HG03025 (cell line): ENCODE measurements at regions not wholly inside any gene's neighbourhood (a gene's known extent, or its start where the extent isn't known, plus 50 kb on each side); places are given as distances from the start of the nearest gene placed in this dataset.
"Not testable (repeated sequence)": the region's sequence is repeated elsewhere in the genome, so short reads cannot be mapped to it uniquely, and the experiment has no call there.

Source experiments
- ATAC-seq: cut with Tn5 transposase; IDR thresholded peaks from one replicate; pipeline ENCODE4 v1.9.1; 2021; ENCODE audit warnings: mild to moderate bottlenecking, moderate library complexity; ENCODE audit not compliant: unreplicated experiment, low FRiP score

DNA sequence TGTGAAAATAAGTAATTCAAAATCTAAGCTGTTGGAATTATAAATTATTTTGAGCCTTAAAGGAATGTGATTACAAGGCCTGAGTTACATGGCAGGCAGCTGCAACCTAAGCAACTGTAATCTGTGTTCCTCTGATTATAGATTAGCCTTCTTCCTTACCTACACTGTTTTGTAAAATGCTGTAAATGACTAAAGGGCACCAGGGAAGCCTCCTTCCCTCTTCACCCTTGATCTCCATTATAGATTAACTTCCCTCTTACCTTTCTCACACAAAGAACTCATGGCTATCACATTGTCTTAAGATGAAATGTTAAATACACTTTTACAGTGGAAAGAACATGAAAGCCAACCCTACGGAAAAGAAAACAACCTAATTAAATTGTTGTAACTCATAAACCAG, 423.7 kb upstream of the KLF12 start:
- no peak for ATAC-seq

DNA sequence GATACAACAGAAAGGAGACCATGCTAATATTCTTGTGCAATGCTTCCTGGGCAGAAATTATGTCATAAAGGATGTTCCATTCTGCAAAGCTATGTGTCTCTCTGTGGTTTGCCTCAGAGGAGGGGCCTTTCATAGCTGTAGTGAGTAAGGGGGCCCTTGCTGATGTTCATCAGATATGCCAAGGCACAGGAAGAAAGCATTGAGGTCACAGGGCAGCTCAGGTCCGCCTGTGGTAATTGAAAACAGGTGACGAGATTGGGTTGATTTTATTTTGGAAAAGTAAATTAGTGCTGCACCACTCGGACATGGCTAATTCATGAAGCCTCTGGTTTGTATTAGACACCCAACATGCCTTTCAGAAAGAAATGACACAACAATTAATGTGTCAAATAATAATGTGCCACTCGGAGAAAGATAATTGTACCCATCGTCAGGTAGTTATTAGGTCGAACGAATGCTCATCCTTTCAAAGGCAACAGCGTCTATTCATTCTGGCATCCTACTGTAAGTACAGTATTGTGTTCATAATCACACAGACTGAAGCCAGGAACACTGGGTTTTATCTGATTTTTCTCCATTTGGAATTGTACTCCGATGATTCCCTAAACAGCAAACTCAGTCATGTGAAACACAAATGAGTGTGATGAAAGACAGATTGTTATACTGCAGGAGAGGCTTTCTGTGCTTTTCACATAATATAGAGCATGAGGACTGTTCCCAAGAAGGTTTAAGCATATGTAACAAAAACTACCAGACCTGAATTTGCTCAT, 421.6 kb upstream of the KLF12 start:
- no peak for ATAC-seq

DNA sequence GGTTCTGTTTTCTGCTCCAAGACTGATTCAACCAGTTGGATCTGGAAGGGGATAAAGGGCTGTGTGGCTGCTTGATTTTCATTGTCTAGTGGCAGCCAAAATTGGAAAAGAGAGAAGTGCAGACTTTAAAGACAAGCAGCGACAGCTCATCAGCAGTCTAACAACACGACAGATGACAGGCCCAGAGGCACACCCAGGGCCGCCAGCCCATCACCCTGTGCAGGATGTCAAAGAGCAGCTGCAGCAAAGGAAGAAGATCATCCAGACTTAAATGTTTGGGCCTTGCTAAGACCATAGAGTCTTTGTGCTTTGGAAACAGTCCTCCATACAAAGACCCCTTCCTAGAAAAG, 421.0 kb upstream of the KLF12 start:
- ATAC-seq, result no peak

DNA sequence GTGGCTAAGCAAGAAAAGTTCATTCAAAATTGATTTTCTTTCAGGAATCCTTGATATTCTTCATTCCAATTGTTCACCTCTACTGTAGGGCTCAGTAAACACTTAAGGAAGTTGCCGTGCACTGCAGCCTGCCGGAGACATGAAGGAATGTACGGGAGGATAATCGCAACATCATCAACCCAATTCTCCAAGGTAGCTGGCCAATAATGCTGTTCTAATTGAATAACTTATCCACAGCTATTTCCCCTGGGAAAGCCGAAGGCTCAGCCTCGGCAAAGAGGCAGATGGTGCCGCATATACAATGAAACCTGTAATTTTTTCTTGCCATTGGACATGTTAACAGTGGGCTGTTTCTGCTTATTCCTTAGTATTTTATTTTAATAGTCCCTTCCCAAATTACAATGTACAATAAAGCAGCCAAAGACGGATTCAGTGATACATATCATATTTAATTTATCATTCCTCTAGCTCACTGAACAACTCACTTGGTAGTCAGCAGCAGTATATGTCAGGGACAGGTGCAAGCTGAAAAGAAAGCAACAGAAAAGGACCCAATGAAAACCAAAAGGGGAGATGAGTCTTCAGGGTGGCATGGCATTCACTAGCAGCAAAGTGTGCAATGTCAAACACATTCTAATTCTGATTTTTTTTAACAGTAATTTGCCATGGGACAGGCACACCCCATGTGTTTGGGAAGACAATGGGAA, 420.5 kb upstream of the KLF12 start:
- ATAC-seq, result no peak

DNA sequence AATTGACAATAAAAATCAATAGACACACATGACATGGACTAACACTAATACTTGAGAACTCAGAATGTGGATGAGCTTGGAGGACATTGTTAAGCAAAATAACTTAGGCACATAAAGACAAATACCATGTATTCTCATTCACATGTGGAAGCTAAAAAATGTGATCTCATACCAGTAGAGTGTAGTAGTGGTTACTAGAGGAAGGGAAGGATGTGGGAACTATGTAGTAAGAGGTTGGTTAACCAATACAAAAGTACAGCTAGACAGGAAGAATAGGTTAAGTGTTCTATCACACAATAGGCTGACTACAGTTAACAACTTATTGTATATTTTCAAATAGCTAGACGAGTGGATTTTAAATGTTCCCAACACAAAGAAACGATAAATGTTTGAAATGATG, 415.8 kb upstream of the KLF12 start:
- ATAC-seq, result no peak

DNA sequence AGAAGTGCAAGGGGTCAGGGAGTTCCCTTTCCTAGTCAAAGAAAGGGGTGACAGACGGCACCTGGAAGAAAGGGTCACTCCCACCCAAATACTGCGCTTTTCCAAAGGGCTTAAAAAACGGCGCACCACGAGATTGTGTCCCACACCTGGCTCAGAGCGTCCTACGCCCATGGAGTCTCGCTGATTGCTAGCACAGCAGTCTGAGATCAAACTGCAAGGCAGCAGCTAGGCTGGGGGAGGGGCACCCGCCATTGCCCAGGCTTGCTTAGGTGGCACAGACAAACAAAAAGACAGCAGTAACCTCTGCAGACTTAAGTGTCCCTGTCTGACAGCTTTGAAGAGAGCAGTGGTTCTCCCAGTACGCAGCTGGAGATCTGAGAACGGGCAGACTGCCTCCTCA, 402.4 kb upstream of the KLF12 start:
- not testable (repeated sequence) for ATAC-seq

DNA sequence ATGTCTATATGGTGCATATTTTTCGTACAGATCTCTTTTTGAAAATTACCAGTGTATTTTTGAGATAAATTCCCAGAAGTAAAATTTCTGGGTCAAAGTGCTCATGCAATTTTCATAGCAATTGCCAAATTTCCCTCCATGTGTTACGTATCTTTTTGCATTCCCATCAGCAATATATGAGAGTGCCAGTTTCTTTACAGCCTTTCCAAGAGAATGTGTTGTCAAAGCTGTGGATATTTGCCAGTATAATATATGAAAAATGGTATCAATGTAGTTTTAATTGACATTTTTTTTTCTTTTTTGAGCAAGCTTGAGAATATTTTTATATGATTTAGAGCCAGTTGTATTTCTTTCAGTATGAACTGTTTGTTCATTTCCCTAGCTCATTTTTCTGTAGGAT, 399.0 kb upstream of the KLF12 start:
- ATAC-seq, result no peak

DNA sequence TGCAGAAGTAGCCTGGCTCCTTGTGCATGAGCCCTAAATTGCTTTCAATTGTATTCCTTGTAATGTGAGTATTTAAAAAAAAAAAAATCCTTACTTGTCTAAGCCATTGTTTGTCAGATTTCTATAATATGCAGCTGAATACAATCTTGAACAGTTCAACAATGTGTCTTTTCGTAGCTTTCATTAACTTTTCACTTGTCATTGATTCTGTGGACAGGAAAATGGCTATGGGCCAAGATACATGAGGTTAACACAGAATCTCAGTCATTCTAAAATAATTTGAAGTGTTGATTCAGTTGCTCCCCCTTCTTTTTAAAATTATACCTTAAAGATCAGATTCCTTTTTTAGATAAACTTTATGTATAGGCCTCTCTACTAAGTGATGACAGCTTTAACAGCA, 395.8 kb upstream of the KLF12 start:
- ATAC-seq, result no peak

DNA sequence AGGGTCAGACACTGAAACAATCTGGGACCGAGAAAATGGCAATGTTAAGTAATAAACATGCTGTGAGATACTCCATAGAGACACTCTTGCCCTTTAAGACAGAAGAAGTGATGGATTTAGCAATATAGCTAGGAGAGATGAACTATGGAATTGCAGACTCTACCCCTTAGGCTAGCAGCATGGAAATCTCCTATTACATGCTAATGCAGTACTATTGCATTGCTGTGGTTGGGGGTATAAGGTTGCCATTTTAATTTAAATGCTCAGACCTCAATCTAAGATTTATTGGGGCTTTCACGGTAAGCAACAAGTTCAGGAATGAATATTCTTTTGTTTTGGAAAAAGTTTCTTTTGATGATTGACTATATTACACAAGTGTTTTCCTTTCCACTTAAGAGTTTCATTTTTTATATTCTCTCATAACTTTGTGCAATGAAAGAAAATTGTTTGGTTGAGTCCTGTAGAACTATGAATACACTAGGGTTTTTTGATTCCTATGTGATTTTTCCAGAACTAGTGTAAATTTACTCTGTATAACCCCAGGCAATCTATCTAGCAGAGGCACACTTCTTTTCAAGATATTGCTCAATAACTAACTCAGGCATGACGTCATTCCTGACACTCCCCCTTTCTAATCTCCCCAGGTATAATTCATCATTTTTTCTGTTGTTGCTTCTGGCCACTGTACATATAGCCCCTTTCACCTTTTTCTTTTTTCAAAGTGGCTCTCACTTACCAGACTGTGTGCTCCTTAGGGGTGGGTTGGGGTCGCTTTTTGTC, 394.7 kb upstream of the KLF12 start:
- no peak for ATAC-seq

DNA sequence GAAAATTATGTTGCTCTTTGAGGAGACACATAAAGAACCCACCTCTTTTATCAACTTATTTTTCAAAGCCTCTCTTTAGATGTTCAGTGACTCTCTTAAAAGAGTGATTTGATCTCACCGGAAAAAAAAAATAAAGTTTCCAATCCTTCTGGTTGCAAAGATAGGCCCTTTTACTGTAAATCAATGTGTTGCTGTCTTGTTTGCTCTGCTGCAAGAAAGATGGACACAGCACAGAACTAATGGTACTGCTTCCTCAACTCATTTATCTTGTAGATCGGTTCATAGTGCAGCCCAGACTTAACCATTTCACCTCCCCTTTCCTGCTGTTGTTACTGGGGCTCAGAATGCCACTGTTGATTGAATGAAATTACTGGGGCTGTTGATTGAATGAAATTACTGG, 388.9 kb upstream of the KLF12 start:
- no peak for ATAC-seq

DNA sequence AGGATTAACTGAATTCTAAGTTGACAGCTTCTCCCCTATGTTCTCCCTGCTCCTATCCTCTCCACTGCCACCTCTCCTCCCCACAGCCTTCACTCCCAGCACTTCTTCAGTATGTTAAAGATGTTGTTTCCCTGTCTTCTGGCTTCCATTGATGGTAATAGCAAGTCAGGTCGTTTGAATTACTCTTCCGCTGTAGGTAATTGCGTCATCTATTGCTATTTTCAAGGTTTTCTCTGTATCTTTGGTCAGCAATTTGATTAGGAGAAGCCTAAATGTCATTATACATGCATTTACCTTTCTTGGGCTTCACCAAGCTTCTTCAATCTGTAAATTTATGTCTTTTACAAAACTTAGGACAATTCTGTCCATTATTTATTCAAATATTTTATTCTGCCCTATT, 377.3 kb upstream of the KLF12 start:
- ATAC-seq, result no peak

DNA sequence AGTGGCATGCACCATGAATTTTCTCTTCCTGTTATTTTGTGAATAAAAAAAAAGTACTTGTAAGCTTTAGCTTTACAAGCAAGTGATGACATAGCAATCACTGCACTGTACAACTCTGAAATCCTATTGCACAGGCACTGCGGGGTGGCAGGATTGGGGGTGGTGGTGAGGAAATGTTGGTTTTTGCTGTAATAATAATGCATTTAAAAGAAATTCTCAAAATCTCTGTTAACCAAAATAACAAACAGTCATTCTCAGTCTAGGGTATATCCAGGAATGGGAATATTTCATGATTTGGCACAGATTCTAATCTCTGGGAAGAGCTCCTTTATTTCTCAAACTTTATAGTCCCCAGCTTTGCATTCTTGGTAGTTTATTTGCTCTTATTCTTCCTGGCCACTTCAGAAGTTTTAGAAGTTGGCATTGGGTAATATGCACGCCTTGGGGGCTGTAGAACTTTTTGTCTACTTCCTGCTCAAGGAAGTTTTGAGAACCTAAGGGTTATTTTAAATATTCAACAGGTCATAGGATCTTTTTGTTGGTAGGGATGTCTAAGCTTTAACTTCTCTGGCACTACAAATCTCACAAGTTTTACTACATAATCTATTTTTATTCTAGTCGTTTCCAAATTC, 353.0 kb upstream of the KLF12 start:
- ATAC-seq, result no peak

DNA sequence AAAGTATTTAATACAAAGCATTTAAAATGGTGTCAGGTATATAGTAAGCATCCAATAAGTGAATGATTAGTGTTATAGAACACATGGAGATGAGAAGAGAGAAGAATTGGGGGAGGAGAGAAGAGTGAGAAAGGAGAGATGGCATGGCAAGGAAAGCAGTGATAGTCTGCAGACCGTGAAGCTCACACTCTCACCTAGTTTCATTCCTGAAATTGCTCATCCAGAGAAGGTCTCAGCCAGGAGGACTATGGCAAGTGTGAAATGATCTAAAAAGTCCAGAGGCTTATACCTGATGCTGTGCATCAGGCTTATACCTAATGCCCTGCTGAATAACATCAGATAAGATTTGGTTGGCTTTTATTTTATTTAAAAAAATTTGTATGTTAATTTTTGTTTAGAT, 351.6 kb upstream of the KLF12 start:
- ATAC-seq, result no peak

DNA sequence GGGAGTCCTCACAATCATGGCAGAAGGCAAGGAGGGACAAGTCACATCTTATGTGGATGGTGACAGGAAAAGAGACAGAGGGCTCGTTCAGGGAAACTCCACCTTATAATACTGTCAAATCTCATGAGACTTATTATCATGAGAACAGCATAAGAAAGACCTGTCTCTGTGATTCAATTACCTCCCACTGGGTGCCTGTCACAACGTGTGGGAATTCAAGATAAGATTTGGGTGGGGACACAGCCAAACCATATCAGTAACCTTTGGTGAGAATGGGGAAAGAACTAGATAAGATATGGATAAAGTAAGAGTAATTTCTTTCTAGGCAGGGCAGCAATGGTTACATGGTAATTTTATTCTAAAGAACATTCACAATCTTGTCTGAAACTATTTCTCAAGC, 344.9 kb upstream of the KLF12 start:
- no peak for ATAC-seq

DNA sequence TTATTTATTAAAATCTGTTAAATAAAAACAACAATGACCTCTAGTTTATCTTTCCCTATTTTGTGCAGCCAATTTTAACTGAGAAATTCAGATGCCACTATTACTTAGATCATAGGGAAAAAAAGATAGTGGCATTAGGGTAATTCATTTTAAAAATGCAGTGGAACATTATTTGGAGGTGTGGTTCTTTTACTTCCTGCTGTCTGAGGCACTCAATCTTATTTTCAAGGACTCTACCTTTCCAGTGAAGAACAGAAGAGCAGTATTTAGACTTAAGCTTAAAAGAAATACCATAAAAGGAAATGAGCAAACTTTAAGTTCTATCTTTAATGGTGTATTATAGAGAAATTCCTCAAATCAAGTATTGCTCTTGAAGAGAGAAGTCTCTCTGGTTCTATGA, 342.6 kb upstream of the KLF12 start:
- ATAC-seq, result no peak

DNA sequence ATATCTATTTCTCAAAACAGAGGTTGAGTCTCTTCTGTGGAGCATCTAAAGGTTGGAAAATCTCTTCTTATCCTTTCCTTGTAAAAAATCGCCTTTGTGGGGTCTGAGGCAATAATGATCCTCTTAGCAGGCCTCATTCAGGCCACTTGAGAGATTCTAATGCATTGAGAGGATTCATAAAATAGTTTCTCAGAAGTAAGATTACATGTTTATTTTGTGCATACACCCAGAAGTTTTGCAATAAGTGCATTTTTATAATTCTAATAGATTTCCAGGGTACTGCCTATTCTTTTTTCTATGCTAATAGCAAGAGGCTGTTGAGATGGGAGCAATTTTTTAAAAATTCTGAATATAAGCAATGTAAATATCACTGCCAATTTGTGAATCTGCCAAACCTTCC, 342.2 kb upstream of the KLF12 start:
- no peak for ATAC-seq

DNA sequence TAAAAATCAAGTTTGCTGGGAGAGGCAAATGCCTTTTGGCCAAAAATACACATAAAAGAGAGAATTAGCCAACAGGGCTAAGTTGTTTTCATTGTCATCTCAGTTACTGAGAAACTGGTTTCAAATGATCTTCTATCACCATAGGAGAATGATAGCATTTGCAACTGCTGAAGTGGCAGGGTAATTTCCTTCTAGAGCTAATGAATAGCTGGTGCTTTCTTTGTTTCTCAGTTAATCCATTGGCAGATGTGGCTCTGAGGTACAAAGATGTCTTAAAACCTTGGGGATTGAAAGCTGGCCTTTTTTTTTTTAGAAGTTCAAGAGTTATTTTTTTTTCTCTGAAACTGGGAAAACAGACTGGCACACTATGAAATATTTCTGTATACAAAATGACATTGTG, 332.7 kb upstream of the KLF12 start:
- no peak for ATAC-seq

DNA sequence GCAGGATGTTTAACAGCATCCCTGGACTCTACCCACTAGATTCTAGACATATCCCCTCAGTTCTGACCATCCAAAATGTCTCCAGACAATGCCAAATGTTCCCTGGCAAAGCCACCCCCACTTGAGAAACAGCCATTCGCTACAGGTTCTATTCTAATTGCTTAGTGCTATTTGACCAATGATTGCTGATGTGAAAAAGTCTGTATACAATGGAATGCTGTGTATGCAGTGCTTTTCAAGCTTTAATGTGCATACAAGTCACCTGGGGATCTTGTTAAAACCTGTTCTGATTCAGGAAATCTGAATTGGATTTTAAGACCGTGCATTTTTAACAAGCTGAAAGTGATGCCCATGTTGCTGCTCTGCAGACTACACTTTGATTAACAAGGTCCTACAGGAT, 331.8 kb upstream of the KLF12 start:
- no peak for ATAC-seq

DNA sequence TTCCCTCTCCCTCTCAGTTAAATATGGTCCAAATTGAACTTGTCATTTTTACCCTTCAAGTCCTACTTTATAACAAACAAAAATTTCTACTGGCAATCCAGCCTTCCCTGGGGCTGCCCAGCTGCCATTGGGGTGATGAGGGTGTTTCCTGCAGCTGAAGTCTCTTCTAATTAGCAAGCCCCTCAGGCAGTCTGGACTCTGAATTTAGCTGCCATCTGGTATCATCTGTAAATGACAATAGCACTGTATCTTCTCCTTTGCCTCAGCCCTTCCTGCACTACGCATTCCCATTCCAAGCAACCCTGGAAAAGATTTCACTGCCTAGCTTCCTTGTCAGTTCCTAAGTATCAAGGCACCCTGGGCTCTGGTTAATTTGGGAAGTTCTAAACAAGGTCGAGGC, 331.1 kb upstream of the KLF12 start:
- no peak for ATAC-seq

DNA sequence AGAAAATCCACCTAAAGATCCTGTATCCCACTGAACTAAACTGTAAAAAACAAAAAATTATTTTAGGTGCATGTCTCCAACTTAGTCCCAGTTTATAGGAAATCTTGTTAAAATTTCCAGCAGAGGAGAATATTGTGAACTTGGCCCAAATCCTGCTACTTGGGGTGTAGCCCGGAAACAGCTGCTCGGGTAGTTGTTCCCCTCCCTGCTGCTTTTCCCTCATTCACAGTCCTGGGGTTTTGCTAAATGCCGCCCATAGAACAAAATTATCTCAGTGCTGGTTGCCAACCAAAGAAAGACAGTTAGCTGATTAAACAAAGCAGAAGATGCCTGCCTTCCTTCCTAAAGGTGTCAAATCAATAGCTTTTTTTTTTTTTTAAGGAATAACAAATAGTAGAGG, 330.5 kb upstream of the KLF12 start:
- no peak for ATAC-seq

DNA sequence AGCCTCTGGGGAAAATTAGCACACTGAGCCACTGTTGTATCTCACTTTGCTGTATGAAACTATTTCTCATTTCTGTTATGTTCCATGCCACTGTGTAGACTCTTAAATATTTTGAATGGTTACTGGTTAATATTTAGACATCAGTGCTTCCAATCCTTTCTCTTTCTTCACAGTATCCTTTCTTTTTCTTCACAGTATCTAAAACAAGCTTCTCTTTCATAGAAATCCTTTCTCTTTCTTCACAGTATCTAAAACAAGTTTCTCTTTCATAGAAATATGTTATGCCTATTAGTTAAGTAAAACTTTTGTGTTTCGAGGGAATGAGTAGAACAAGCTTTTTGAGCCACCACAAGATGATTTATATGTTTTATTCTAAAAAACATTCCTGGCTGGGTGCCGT, 326.8 kb upstream of the KLF12 start:
- ATAC-seq, result no peak
